Vagina (tissue), 2 donors: ENCODE measurements at regions not wholly inside any gene's neighbourhood (a gene's known extent, or its start where the extent isn't known, plus 50 kb on each side); places are given as distances from the start of the nearest gene placed in this dataset.
"Not testable (repeated sequence)": the region's sequence is repeated elsewhere in the genome, so short reads cannot be mapped to it uniquely, and the experiment has no call there.

ENCODE experiments used
- DNase-seq, 2 donors: peaks; one replicate each; pipeline ENCODE4 v3.0.0-alpha.2; 2017; ENCODE audit errors: extremely low spot score in 2 of 2
- H3K27ac ChIP-seq: fragments of 200-600 bp; sonication (generic); one replicate; pipeline ENCODE4 v1.5.1; 2019
- H3K27me3 ChIP-seq: fragments of 200-600 bp; sonication (generic); one replicate; pipeline ENCODE4 v1.5.1; 2019
- H3K36me3 ChIP-seq, 2 donors: fragments of 200-600 bp; sonication (generic); one replicate each; pipeline ENCODE4 v1.5.1; 2017 to 2019
- H3K4me1 ChIP-seq: fragments of 200-600 bp; sonication (generic); one replicate; pipeline ENCODE4 v1.5.1; 2019
- H3K4me3 ChIP-seq, 2 donors: fragments of 200-600 bp; sonication (generic); 1 replicate in 1 of 2; 2 replicates in 1 of 2; pipeline ENCODE4 v1.5.1; 2016 to 2019
- H3K9me3 ChIP-seq: fragments of 200-600 bp; sonication (generic); one replicate; pipeline ENCODE4 v1.5.1; 2019
- CTCF ChIP-seq, 3 experiments: fragments of 450-650 bp in 2 of 3; fragments of 200-600 bp in 1 of 3; sonication (generic) in 1 of 3; IDR thresholded peaks; one replicate each; pipeline ENCODE4 v1.5.1; 2017 to 2019; ENCODE audit warnings: antibody characterized with exemption in 3 of 3, mild to moderate bottlenecking in 2 of 3, moderate library complexity in 2 of 3
- POLR2A ChIP-seq, 2 donors: fragments of 450-650 bp; IDR thresholded peaks; one replicate each; pipeline ENCODE4 v1.6.1; 2017; ENCODE audit warnings: antibody characterized with exemption in 2 of 2, mild to moderate bottlenecking in 2 of 2, moderate library complexity in 2 of 2
- POLR2AphosphoS5 ChIP-seq, 2 donors: sonication (generic); formaldehyde crosslinking; IDR thresholded peaks; one replicate each; pipeline ENCODE4 v1.9.0; 2017; ENCODE audit warnings: antibody characterized with exemption in 2 of 2, mild to moderate bottlenecking in 2 of 2, low read depth in 1 of 2; ENCODE audit not compliant: insufficient read depth in 1 of 2
- intact Hi-C: fragments of 100-400 bp; cut with DNase I; formaldehyde crosslinking; loops from one replicate; pipeline ENCODE4 v1.15.1; 2023

- no peak overlapping the region for H3K27ac ChIP-seq
- TF ChIP-seq CTCF (IDR thresholded peaks at IDR 0.05) = no peak
- no peak for TF ChIP-seq POLR2AphosphoS5 (IDR thresholded peaks at IDR 0.05; ENCODE audit: insufficient read depth in 1 of 2, low read depth in 1 of 2)
- TF ChIP-seq POLR2A (IDR thresholded peaks at IDR 0.05) = no peak
- H3K9me3 ChIP-seq = no peaks in the 10 kb centered on the region
- no peak for DNase-seq
- no peaks in the 10 kb centered on the region for H3K27me3 ChIP-seq
- H3K4me3 ChIP-seq = no peak overlapping the region
- intact Hi-C loops = no loop called here
- H3K4me1 ChIP-seq = peaks cover 17% of the 10 kb centered on the region
- H3K36me3 ChIP-seq = no peaks in the 10 kb centered on the region
Observed at GRCh38 chr15:34512628-34513027, 70.8 kb downstream of the GOLGA8B start.

- no peaks in the 10 kb centered on the region for H3K36me3 ChIP-seq
- DNase-seq = no peak
- intact Hi-C loops = no loop called here
- H3K27ac ChIP-seq = no peak overlapping the region
- H3K27me3 ChIP-seq = no peaks in the 10 kb centered on the region
- no peaks in the 10 kb centered on the region for H3K9me3 ChIP-seq
- peaks cover 7% of the 10 kb centered on the region for H3K4me1 ChIP-seq
- TF ChIP-seq POLR2AphosphoS5 (IDR thresholded peaks at IDR 0.05; ENCODE audit: insufficient read depth in 1 of 2, low read depth in 1 of 2) = no peak
- no peak for TF ChIP-seq CTCF (IDR thresholded peaks at IDR 0.05)
- TF ChIP-seq POLR2A (IDR thresholded peaks at IDR 0.05) = no peak
- H3K4me3 ChIP-seq = no peak overlapping the region
Observed at GRCh38 chr15:34501131-34501530, 63.5 kb upstream of the GOLGA8A start.

- no peak for DNase-seq
- no peaks in the 10 kb centered on the region for H3K9me3 ChIP-seq
- H3K36me3 ChIP-seq = no peaks in the 10 kb centered on the region
- no peaks in the 10 kb centered on the region for H3K27me3 ChIP-seq
- no peak overlapping the region for H3K4me3 ChIP-seq
- H3K27ac ChIP-seq = no peak overlapping the region
- intact Hi-C loops = no loop called here
- TF ChIP-seq CTCF (IDR thresholded peaks at IDR 0.05) = no peak
- TF ChIP-seq POLR2AphosphoS5 (IDR thresholded peaks at IDR 0.05; ENCODE audit: insufficient read depth in 1 of 2, low read depth in 1 of 2) = no peak
- TF ChIP-seq POLR2A (IDR thresholded peaks at IDR 0.05) = no peak
- peaks cover 20% of the 10 kb centered on the region for H3K4me1 ChIP-seq
Observed at GRCh38 chr15:34496207-34496995, 58.8 kb upstream of the GOLGA8A start.

GRCh38 chr15:34495707-34496106 is 58.1 kb upstream of the GOLGA8A start:
- DNase-seq, intact Hi-C loops, H3K36me3 ChIP-seq, H3K27me3 ChIP-seq, H3K27ac ChIP-seq, H3K9me3 ChIP-seq, H3K4me3 ChIP-seq: not testable (repeated sequence)
- peaks cover 20% of the 10 kb centered on the region for H3K4me1 ChIP-seq

- Histone ChIP-seq H3K4me3 (no peak overlapping the region), H3K4me1 (peaks cover 20% of the 10 kb centered on the region), H3K36me3 (no peaks in the 10 kb centered on the region), H3K27me3 (no peaks in the 10 kb centered on the region), H3K9me3 (no peaks in the 10 kb centered on the region), H3K27ac (no peak overlapping the region)
- DNase-seq = no peak
- TF ChIP-seq CTCF (IDR thresholded peaks at IDR 0.05) (no peak), POLR2A (IDR thresholded peaks at IDR 0.05) (no peak), POLR2AphosphoS5 (IDR thresholded peaks at IDR 0.05; ENCODE audit: insufficient read depth in 1 of 2, low read depth in 1 of 2) (no peak)
- intact Hi-C loops = no loop called here
Observed at GRCh38 chr15:34494084-34494399, 56.4 kb upstream of the GOLGA8A start.
